Hindlimb muscle (tissue), 1 donor: ENCODE measurements at regions not wholly inside any gene's neighbourhood (a gene's known extent, or its start where the extent isn't known, plus 50 kb on each side); places are given as distances from the start of the nearest gene placed in this dataset.

Source experiments
- DNase-seq: peaks from one replicate; pipeline ENCODE4 v3.0.0-alpha.2; 2013

- no peak for DNase-seq
These were observed 74.7 kb downstream of the SDC1 start for GRCh38 chr2:20150110-20150706.

- no peak for DNase-seq
These were observed 75.3 kb downstream of the SDC1 start for GRCh38 chr2:20149703-20150030.

- DNase-seq, result no peak
These were observed 75.8 kb downstream of the SDC1 start for GRCh38 chr2:20148923-20149702.

GRCh38 chr2:20148426-20148922 lies 76.5 kb downstream of the SDC1 start:
- DNase-seq, result no peak

- no peak for DNase-seq
These were observed 77.6 kb downstream of the SDC1 start for GRCh38 chr2:20147351-20147750.

- no peak for DNase-seq
These were observed 78.5 kb downstream of the SDC1 start for GRCh38 chr2:20146401-20146800.

GRCh38 chr2:20145497-20146193 lies 79.3 kb downstream of the SDC1 start:
- no peak for DNase-seq

- DNase-seq, result no peak
These were observed 80.1 kb downstream of the SDC1 start for GRCh38 chr2:20144861-20145260.

GRCh38 chr2:20144196-20144595 lies 80.7 kb downstream of the SDC1 start:
- DNase-seq, result no peak

GRCh38 chr2:20143263-20143662 lies 81.7 kb downstream of the SDC1 start:
- no peak for DNase-seq

GRCh38 chr2:20141806-20142205 lies 83.1 kb downstream of the SDC1 start:
- no peak for DNase-seq

GRCh38 chr2:20141056-20141762 lies 83.7 kb downstream of the SDC1 start:
- DNase-seq, result no peak

- no peak for DNase-seq
These were observed 84.4 kb downstream of the SDC1 start for GRCh38 chr2:20140321-20141055.

- DNase-seq, result no peak
These were observed 85.3 kb downstream of the SDC1 start for GRCh38 chr2:20139407-20140172.

- no peak for DNase-seq
These were observed 86.2 kb downstream of the SDC1 start for GRCh38 chr2:20138696-20139095.

- no peak for DNase-seq
These were observed 86.5 kb upstream of the LAPTM4A start for GRCh38 chr2:20137884-20138283.

- DNase-seq, result no peak
These were observed 85.7 kb upstream of the LAPTM4A start for GRCh38 chr2:20137131-20137571.

GRCh38 chr2:20136149-20136548 lies 84.7 kb upstream of the LAPTM4A start:
- no peak for DNase-seq

GRCh38 chr2:20135631-20136050 lies 84.2 kb upstream of the LAPTM4A start:
- DNase-seq, result peak; percentile 67

- no peak for DNase-seq
These were observed 81.6 kb upstream of the LAPTM4A start for GRCh38 chr2:20132990-20133535.
